ENCODE measurements at regions not wholly inside any gene's neighbourhood (a gene's known extent, or its start where the extent isn't known, plus 50 kb on each side); places are given as distances from the start of the nearest gene placed in this dataset.
A peak's percentile ranks its signal among the peaks of the same experiment; 100 is the strongest.

DNA sequence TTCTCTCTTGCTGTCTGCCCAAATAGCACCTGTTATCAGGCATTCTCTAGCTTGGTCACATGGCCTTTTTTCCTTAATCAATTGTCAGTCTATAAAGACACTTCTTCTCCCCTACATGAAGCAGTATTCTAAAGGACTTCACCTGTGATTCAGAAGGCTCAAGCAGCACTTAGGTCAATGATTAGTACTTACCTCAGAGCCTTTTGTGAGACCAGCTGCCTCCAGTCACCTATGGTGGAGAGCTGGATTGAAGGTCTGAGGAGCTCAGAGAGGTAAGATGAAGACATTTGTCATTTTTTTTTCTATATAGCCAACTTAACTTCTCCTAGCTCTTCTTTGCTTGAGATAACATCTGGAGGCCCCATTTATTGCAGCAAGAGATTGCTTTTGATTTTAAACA is 278.3 kb upstream of the PCSK5 start:
- no peak for TF ChIP-seq RAD21 (IDR thresholded peaks at IDR 0.05; ENCODE audit: low read depth)
- no peak for TF ChIP-seq ZBTB7A (IDR thresholded peaks at IDR 0.05; ENCODE audit: low read depth)
- TF ChIP-seq, protein P1, sequence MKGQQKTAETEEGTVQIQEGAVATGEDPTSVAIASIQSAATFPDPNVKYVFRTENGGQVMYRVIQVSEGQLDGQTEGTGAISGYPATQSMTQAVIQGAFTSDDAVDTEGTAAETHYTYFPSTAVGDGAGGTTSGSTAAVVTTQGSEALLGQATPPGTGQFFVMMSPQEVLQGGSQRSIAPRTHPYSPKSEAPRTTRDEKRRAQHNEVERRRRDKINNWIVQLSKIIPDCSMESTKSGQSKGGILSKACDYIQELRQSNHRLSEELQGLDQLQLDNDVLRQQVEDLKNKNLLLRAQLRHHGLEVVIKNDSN (IDR thresholded peaks at IDR 0.05), result no peak
- TF ChIP-seq CREB1 (IDR thresholded peaks at IDR 0.05; ENCODE audit: low read depth), result no peak
- TF ChIP-seq EP300 (IDR thresholded peaks at IDR 0.05; ENCODE audit: borderline replicate concordance), result no peak
- no peak for TF ChIP-seq NFIC (IDR thresholded peaks at IDR 0.05)
- no peak for TF ChIP-seq TAF1 (IDR thresholded peaks at IDR 0.05; ENCODE audit: low read depth)
- no peak for TF ChIP-seq YY1 (IDR thresholded peaks at IDR 0.05; ENCODE audit: low read depth)
- TF ChIP-seq TCF12 (IDR thresholded peaks at IDR 0.05; ENCODE audit: low read depth), result no peak
- TF ChIP-seq, protein P2, sequence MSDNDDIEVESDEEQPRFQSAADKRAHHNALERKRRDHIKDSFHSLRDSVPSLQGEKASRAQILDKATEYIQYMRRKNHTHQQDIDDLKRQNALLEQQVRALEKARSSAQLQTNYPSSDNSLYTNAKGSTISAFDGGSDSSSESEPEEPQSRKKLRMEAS (IDR thresholded peaks at IDR 0.05), result no peak
- no peak for TF ChIP-seq FOXM1 (IDR thresholded peaks at IDR 0.05; ENCODE audit: borderline replicate concordance, low read depth)
- TF ChIP-seq CEBPB (IDR thresholded peaks at IDR 0.05), result no peak
- TF ChIP-seq EGR1 (IDR thresholded peaks at IDR 0.05), result no peak
- no peak for TF ChIP-seq TEAD4 (IDR thresholded peaks at IDR 0.05)
- TF ChIP-seq, protein P3, sequence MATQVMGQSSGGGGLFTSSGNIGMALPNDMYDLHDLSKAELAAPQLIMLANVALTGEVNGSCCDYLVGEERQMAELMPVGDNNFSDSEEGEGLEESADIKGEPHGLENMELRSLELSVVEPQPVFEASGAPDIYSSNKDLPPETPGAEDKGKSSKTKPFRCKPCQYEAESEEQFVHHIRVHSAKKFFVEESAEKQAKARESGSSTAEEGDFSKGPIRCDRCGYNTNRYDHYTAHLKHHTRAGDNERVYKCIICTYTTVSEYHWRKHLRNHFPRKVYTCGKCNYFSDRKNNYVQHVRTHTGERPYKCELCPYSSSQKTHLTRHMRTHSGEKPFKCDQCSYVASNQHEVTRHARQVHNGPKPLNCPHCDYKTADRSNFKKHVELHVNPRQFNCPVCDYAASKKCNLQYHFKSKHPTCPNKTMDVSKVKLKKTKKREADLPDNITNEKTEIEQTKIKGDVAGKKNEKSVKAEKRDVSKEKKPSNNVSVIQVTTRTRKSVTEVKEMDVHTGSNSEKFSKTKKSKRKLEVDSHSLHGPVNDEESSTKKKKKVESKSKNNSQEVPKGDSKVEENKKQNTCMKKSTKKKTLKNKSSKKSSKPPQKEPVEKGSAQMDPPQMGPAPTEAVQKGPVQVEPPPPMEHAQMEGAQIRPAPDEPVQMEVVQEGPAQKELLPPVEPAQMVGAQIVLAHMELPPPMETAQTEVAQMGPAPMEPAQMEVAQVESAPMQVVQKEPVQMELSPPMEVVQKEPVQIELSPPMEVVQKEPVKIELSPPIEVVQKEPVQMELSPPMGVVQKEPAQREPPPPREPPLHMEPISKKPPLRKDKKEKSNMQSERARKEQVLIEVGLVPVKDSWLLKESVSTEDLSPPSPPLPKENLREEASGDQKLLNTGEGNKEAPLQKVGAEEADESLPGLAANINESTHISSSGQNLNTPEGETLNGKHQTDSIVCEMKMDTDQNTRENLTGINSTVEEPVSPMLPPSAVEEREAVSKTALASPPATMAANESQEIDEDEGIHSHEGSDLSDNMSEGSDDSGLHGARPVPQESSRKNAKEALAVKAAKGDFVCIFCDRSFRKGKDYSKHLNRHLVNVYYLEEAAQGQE (IDR thresholded peaks at IDR 0.05; ENCODE audit: low read depth), result no peak

DNA sequence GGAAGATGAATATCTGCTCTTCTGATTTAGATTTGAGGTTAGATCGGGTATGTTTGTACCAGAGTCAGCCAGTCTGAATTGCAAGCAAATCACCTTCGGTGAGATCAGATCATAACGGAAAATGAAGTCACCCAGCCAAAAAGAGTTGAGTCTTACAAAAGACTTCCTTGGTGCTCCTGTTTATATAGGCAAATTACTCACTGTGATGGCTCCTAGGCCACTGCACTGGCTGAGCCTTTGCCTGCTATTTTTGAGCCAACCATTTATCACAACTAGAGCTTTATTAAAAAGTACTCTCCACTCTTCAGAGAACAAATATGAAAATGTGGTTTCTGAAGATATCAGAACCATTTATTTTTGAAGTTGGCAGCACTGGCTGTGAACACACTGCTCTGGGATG is 277.7 kb upstream of the PCSK5 start:
- TF ChIP-seq CEBPB (IDR thresholded peaks at IDR 0.05) (no peak), NFIC (IDR thresholded peaks at IDR 0.05) (no peak), ZBTB7A (IDR thresholded peaks at IDR 0.05; ENCODE audit: low read depth) (no peak), TEAD4 (IDR thresholded peaks at IDR 0.05) (no peak), EGR1 (IDR thresholded peaks at IDR 0.05) (no peak), EP300 (IDR thresholded peaks at IDR 0.05; ENCODE audit: borderline replicate concordance) (no peak), RAD21 (IDR thresholded peaks at IDR 0.05; ENCODE audit: low read depth) (no peak), FOXM1 (IDR thresholded peaks at IDR 0.05; ENCODE audit: borderline replicate concordance, low read depth) (no peak), YY1 (IDR thresholded peaks at IDR 0.05; ENCODE audit: low read depth) (no peak), CREB1 (IDR thresholded peaks at IDR 0.05; ENCODE audit: low read depth) (no peak)
- TF ChIP-seq, protein P2 (IDR thresholded peaks at IDR 0.05), result no peak
- TF ChIP-seq, protein P1 (IDR thresholded peaks at IDR 0.05), result no peak
- TF ChIP-seq, protein P3 (IDR thresholded peaks at IDR 0.05; ENCODE audit: low read depth), result no peak

DNA sequence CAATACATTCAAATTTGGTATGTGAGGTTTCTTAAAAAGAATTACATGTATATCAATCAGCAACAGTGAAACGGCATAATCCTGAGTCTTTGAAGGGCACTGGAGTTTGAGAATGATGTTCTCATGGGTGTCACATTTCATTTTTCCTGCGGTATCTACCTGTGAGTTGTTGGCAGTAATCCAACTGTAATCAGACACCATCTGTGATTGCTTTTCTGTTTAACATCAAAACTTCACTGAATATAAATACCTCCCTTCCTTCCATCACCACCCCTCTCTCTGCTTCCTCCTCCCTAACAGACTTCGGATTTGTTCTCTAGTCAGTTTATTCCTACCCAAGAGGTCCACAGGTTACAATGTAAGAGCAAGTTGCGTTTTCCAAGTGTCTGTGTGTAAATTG is 275.2 kb upstream of the PCSK5 start:
- TF ChIP-seq, protein P2 (IDR thresholded peaks at IDR 0.05), result no peak
- TF ChIP-seq YY1 (IDR thresholded peaks at IDR 0.05; ENCODE audit: low read depth), result no peak
- TF ChIP-seq NFIC (IDR thresholded peaks at IDR 0.05), result peak; percentile 58

DNA sequence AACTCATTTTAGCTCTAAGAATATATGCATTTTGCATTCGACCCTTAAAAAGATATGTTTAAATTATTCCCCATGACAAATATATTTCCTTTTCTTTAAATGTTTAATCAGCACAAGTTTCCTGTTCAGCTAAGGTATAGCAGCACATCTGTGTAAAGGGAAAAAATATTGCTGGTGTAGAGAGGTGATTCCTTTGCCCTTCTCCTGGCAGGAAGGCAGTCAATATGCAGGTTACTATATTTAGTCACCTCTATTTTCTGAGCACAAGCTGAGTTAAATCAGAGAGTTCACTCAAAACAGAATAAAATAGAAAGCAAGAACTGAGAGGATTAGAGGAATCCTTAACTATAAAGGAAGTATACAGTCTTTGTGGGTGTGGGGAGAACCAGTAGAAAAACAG is 274.4 kb upstream of the PCSK5 start:
- TF ChIP-seq, protein P2 (IDR thresholded peaks at IDR 0.05), result no peak
- TF ChIP-seq ZBTB7A (IDR thresholded peaks at IDR 0.05; ENCODE audit: low read depth) (no peak), EGR1 (IDR thresholded peaks at IDR 0.05) (no peak), RAD21 (IDR thresholded peaks at IDR 0.05; ENCODE audit: low read depth) (no peak), TCF12 (IDR thresholded peaks at IDR 0.05; ENCODE audit: low read depth) (no peak), CEBPB (IDR thresholded peaks at IDR 0.05) (no peak), NFIC (IDR thresholded peaks at IDR 0.05) (no peak), CREB1 (IDR thresholded peaks at IDR 0.05; ENCODE audit: low read depth) (no peak), EP300 (IDR thresholded peaks at IDR 0.05; ENCODE audit: borderline replicate concordance) (no peak), TAF1 (IDR thresholded peaks at IDR 0.05; ENCODE audit: low read depth) (no peak), TEAD4 (IDR thresholded peaks at IDR 0.05) (no peak), FOXM1 (IDR thresholded peaks at IDR 0.05; ENCODE audit: borderline replicate concordance, low read depth) (no peak), YY1 (IDR thresholded peaks at IDR 0.05; ENCODE audit: low read depth) (no peak)
- TF ChIP-seq, protein P1 (IDR thresholded peaks at IDR 0.05), result no peak
- TF ChIP-seq, protein P3 (IDR thresholded peaks at IDR 0.05; ENCODE audit: low read depth), result no peak

Measured in Ishikawa (cell line).